ENCODE measurements at regions not wholly inside any gene's neighbourhood (a gene's known extent, or its start where the extent isn't known, plus 50 kb on each side); places are given as distances from the start of the nearest gene placed in this dataset.

GRCh38 chr6:122079916-122080315, 319.5 kb upstream of the HSF2 start:
- DNase-seq, result no peak

GRCh38 chr6:122081921-122082320, 317.5 kb upstream of the HSF2 start:
- DNase-seq, result peak; percentile 64

- no peak for DNase-seq
Observed at GRCh38 chr6:122082370-122082769, 317.1 kb upstream of the HSF2 start.

- no peak for DNase-seq
Observed at GRCh38 chr6:122092366-122092765, 307.1 kb upstream of the HSF2 start.

- DNase-seq, result no peak
Observed at GRCh38 chr6:122098201-122098678, 301.2 kb upstream of the HSF2 start.

GRCh38 chr6:122102026-122102425, 297.4 kb upstream of the HSF2 start:
- DNase-seq, result no peak

- DNase-seq, result no peak
Observed at GRCh38 chr6:122107256-122107852, 292.1 kb upstream of the HSF2 start.

- no peak for DNase-seq
Observed at GRCh38 chr6:122109075-122109474, 290.4 kb upstream of the HSF2 start.

- DNase-seq, result no peak
Observed at GRCh38 chr6:122114717-122115116, 284.7 kb upstream of the HSF2 start.

GRCh38 chr6:122116119-122116834, 283.2 kb upstream of the HSF2 start:
- peak; percentile 61 for DNase-seq

GRCh38 chr6:122116835-122117627, 282.4 kb upstream of the HSF2 start:
- DNase-seq, result no peak

- DNase-seq, result no peak
Observed at GRCh38 chr6:122118945-122119506, 280.4 kb upstream of the HSF2 start.

- no peak for DNase-seq
Observed at GRCh38 chr6:122122202-122122601, 277.2 kb upstream of the HSF2 start.

- no peak for DNase-seq
Observed at GRCh38 chr6:122122686-122123085, 276.8 kb upstream of the HSF2 start.

- no peak for DNase-seq
Observed at GRCh38 chr6:122124908-122125307, 274.5 kb upstream of the HSF2 start.

GRCh38 chr6:122126894-122127293, 272.6 kb upstream of the HSF2 start:
- DNase-seq, result no peak

- DNase-seq, result no peak
Observed at GRCh38 chr6:122128445-122128844, 271.0 kb upstream of the HSF2 start.

GRCh38 chr6:122129313-122130025, 270.0 kb upstream of the HSF2 start:
- no peak for DNase-seq

- DNase-seq, result peak; percentile 19
Observed at GRCh38 chr6:122130026-122130348, 269.5 kb upstream of the HSF2 start.

- DNase-seq, result no peak
Observed at GRCh38 chr6:122130518-122130917, 268.9 kb upstream of the HSF2 start.

GRCh38 chr6:122136386-122136785, 263.1 kb upstream of the HSF2 start:
- no peak for DNase-seq

GRCh38 chr6:122140031-122140430, 259.4 kb upstream of the HSF2 start:
- DNase-seq, result no peak

GRCh38 chr6:122141246-122141645, 258.2 kb upstream of the HSF2 start:
- no peak for DNase-seq

Measured in OCI-M1 (cell line).